GM12878 (cell line): ENCODE measurements at regions not wholly inside any gene's neighbourhood (a gene's known extent, or its start where the extent isn't known, plus 50 kb on each side); places are given as distances from the start of the nearest gene placed in this dataset.

ENCODE experiments used
- ATAC-seq: fragments of 200-7000 bp; cut with Tn5 transposase; 3 replicates; pipeline ENCODE4 v1.9.1; 2020; ENCODE audit warnings: mild to moderate bottlenecking, moderate library complexity
- BruUV-seq: library from RNA; stranded (reverse); fragments of 400-500 nt; replicated peaks from 2 replicates; lab custom pipeline; 2021; lab: Mats Ljungman, UMichigan
- CTCF ChIA-PET: fragments of 300-600 bp; sonication (Branson Sonifier 250); formaldehyde crosslinking; extraction: SDS; loops from one replicate; lab custom pipeline; 2021; ENCODE audit warnings: inconsistent platforms; lab: Yijun Ruan, JAX
- POLR2A ChIA-PET: fragments of 350-600 bp; formaldehyde crosslinking; extraction: SDS; loops from one replicate; lab custom pipeline; 2021; ENCODE audit warnings: inconsistent platforms; lab: Charles Lee
- RAD21 ChIA-PET: fragments of 300-600 bp; sonication (Branson Sonifier 250); formaldehyde crosslinking; loops from one replicate; lab custom pipeline; 2023; ENCODE audit warnings: antibody characterized with exemption; ENCODE audit not compliant: unreplicated experiment; lab: Charles Lee
- SMC1A ChIA-PET: fragments of 300-600 bp; sonication (Branson Sonifier 250); formaldehyde crosslinking; loops from one replicate; lab custom pipeline; 2023; ENCODE audit not compliant: unreplicated experiment, uncharacterized antibody; lab: Charles Lee
- DNase-seq: peaks from one replicate; pipeline ENCODE4 v3.0.0-alpha.2; 2011; ENCODE audit warnings: low read depth, low spot score
- FAIRE-seq: peaks from 3 replicates; lab custom pipeline; 2011; peaks lifted over from hg19 to GRCh38; lab: Jason Lieb, UNC
- H2AFZ ChIP-seq: 2 replicates; pipeline ENCODE4 v1.6.0; 2011; ENCODE audit warnings: low read depth, low read length, control low read depth; ENCODE audit not compliant: control insufficient read depth
- H3K27ac ChIP-seq: 2 replicates; pipeline ENCODE4 v1.5.1; 2011; ENCODE audit warnings: control low read depth; ENCODE audit not compliant: control insufficient read depth, insufficient read depth
- H3K27me3 ChIP-seq, 2 experiments: replicated peaks in 1 of 2; 2 replicates each; pipeline versions ENCODE4 v1.6.0 to v1.6.1; 2011; ENCODE audit warnings: low read length in 1 of 2; ENCODE audit not compliant: control insufficient read depth in 2 of 2, insufficient read depth in 2 of 2
- H3K36me3 ChIP-seq, 2 experiments: 2 replicates each; pipeline ENCODE4 v1.5.1; 2011; ENCODE audit warnings: low read length in 1 of 2; ENCODE audit not compliant: control insufficient read depth in 2 of 2, insufficient read depth in 2 of 2
- H3K4me1 ChIP-seq: 2 replicates; pipeline ENCODE4 v1.6.1; 2011; ENCODE audit warnings: mild to moderate bottlenecking, low read length, moderate library complexity, mixed read lengths; ENCODE audit not compliant: control insufficient read depth, insufficient read depth
- H3K4me2 ChIP-seq: 2 replicates; pipeline ENCODE4 v1.6.0; 2011; ENCODE audit warnings: control low read depth; ENCODE audit not compliant: control insufficient read depth, insufficient read depth
- H3K4me3 ChIP-seq: fragments of 200-600 bp; sonication (generic); 2 replicates; pipeline ENCODE4 v1.5.1; 2016
- H3K79me2 ChIP-seq: 2 replicates; pipeline ENCODE4 v1.6.0; 2011; ENCODE audit warnings: low read length; ENCODE audit not compliant: control insufficient read depth, insufficient read depth
- H3K9ac ChIP-seq: 2 replicates; pipeline ENCODE4 v1.8.0; 2011; ENCODE audit warnings: low read length, control low read depth, mixed read lengths; ENCODE audit not compliant: control insufficient read depth, insufficient read depth
- H3K9me3 ChIP-seq: replicated peaks from 3 replicates; pipeline ENCODE4 v1.5.1; 2011; ENCODE audit warnings: mild to moderate bottlenecking, low read length; ENCODE audit not compliant: control insufficient read depth, insufficient read depth
- H4K20me1 ChIP-seq: 2 replicates; pipeline ENCODE4 v1.6.0; 2011; ENCODE audit not compliant: control insufficient read depth, insufficient read depth
- CBX3 ChIP-seq: fragments of 200-600 bp; sonication (generic); IDR thresholded peaks from 2 replicates; pipeline ENCODE4 v1.6.1; 2016; ENCODE audit warnings: low read depth, borderline replicate concordance
- CREB1 ChIP-seq: IDR thresholded peaks from 2 replicates; pipeline ENCODE4 v1.6.1; 2012; ENCODE audit warnings: low read depth, mild to moderate bottlenecking, inconsistent platforms
- MTA2 ChIP-seq: fragments of 450-650 bp; IDR thresholded peaks from 2 replicates; pipeline ENCODE4 v1.6.1; 2016; ENCODE audit warnings: low read depth, mild to moderate bottlenecking, moderate library complexity
- MYB ChIP-seq: fragments of 150-350 bp; IDR thresholded peaks from 2 replicates; pipeline ENCODE4 v1.6.1; 2014; ENCODE audit warnings: mild to moderate bottlenecking, low read depth, low read length, borderline replicate concordance
- NFYA ChIP-seq: IDR thresholded peaks from 2 replicates; pipeline ENCODE4 v1.6.1; 2011; ENCODE audit warnings: low read depth, mild to moderate bottlenecking, low read length, improper control_type of control experiment, borderline replicate concordance
- RAD21 ChIP-seq: IDR thresholded peaks from 2 replicates; pipeline ENCODE4 v1.6.1; 2011; ENCODE audit warnings: mild to moderate bottlenecking, low read depth, low read length, moderate library complexity; ENCODE audit not compliant: insufficient read depth
- RELA ChIP-seq: fragments of 450-650 bp; IDR thresholded peaks from 2 replicates; pipeline ENCODE4 v1.8.0; 2014; ENCODE audit warnings: borderline replicate concordance; ENCODE audit not compliant: partially characterized antibody
- SUPT20H ChIP-seq: IDR thresholded peaks from 2 replicates; pipeline ENCODE4 v1.6.1; 2011; ENCODE audit warnings: low read depth, mild to moderate bottlenecking, low read length, moderate library complexity, borderline replicate concordance; ENCODE audit not compliant: control insufficient read depth
- ZNF274 ChIP-seq: IDR thresholded peaks from one replicate; pipeline ENCODE4 v1.8.0; 2011; ENCODE audit not compliant: insufficient read length, insufficient read depth
- ZNF622 ChIP-seq: fragments of 450-650 bp; IDR thresholded peaks from 2 replicates; pipeline ENCODE4 v1.6.1; 2017; ENCODE audit warnings: mild to moderate bottlenecking, inconsistent platforms
- WGBS: methylation state at CpG from one replicate; pipeline ENCODE4 v1.1.6; 2016; ENCODE audit warnings: low lambda C conversion rate; ENCODE audit not compliant: insufficient replicate concordance, insufficient coverage; ENCODE audit errors: missing lambda C conversion rate; 5-methylcytosine and 5-hydroxymethylcytosine counted together
- in situ Hi-C: fragments of 300-500 bp; cut with MboI; formaldehyde crosslinking; loops from 9 replicates; pipeline ENCODE4 v1.14.3; 2018; ENCODE audit warnings: mixed read lengths
- intact Hi-C: fragments of 100-400 bp; cut with micrococcal nuclease; formaldehyde crosslinking; loops from one replicate; pipeline ENCODE4 v1.14.2; 2022; ENCODE audit not compliant: unreplicated experiment
- TF ChIP-seq, protein P1 (sequence below): fragments of 450-650 bp; IDR thresholded peaks from 2 replicates; pipeline ENCODE4 v1.6.1; 2016; ENCODE audit warnings: mild to moderate bottlenecking, moderate library complexity, borderline replicate concordance
- TF ChIP-seq, protein P2 (sequence below): fragments of 450-650 bp; formaldehyde crosslinking; IDR thresholded peaks from 2 replicates; pipeline ENCODE4 v1.4.0; 2022; ENCODE audit warnings: mild to moderate bottlenecking, moderate library complexity

DNA sequence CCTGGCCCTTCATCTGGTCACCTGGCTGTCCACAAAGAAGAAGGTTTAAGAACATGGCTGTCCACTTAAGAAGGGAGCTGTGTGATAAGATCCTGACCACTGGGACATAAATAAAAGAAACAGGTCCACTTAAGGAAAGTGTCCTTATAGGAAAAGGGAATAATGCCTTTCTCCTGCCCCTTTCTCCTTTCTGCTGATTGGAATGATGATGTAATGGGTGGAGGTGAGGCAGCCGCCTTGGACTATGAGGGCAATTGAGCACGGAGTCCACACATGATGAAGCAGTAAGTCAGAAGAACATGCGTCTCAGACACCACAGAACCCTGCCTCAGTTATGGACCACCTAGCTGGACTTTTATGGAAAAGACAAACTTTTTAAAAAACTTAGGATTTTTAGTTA, 401.1 kb downstream of the SHANK2 start:
- intact Hi-C loops = no loop called here
- ChIA-PET CTCF (no interaction called here), SMC1A (no interaction called here), POLR2A (no interaction called here), RAD21 (no interaction called here)
- ATAC-seq (no peak), DNase-seq (no peak), FAIRE-seq (no peak)
- Histone ChIP-seq H4K20me1 (no peaks in the 10 kb centered on the region), H3K9ac (no peak overlapping the region), H3K9me3 (no peaks in the 10 kb centered on the region), H3K4me2 (no peak overlapping the region), H3K79me2 (no peaks in the 10 kb centered on the region), H3K27ac (no peak overlapping the region), H3K4me3 (no peak overlapping the region), H3K36me3 (no peaks in the 10 kb centered on the region), H3K4me1 (no peaks in the 10 kb centered on the region), H3K27me3 (no peaks in the 10 kb centered on the region), H2AFZ (no peak overlapping the region)
- in situ Hi-C loops = no loop called here
- BruUV-seq = no TSS peak
- TF ChIP-seq NFYA (no peak), SUPT20H (no peak), CREB1 (no peak)
- WGBS = 0% methylated on average over 3 of the region's 3 CpGs

DNA sequence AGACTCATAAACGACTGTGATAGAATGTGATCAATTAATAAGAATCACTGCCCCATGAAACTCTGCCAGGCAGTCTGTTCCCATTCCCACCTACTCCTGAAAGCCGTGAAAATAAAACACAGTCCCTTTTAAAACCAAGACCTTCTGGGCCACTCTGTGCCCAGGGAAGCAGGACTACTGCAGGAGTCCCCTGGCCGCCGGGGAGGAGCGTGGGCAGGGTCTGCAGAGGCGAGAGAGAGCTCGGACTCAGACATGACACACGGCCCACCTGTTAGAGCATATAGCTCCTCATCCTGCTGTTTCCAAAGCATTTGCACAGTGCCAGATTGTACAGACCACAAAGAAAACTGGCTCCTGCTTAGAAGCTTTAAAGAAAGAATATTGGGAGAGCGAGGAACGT, 400.5 kb downstream of the SHANK2 start:
- H4K20me1 ChIP-seq = no peaks in the 10 kb centered on the region
- H3K36me3 ChIP-seq = no peaks in the 10 kb centered on the region
- H2AFZ ChIP-seq = no peak overlapping the region
- H3K9me3 ChIP-seq = no peaks in the 10 kb centered on the region
- FAIRE-seq (no peak), ATAC-seq (no peak), DNase-seq (no peak)
- in situ Hi-C loops (no loop called here), intact Hi-C loops (no loop called here)
- no peak overlapping the region for H3K4me2 ChIP-seq
- no peaks in the 10 kb centered on the region for H3K27me3 ChIP-seq
- 35% methylated on average over 10 of the region's 10 CpGs for WGBS
- no peak overlapping the region for H3K9ac ChIP-seq
- no peak overlapping the region for H3K4me3 ChIP-seq
- no TSS peak for BruUV-seq
- POLR2A ChIA-PET = no interaction called here
- H3K79me2 ChIP-seq = no peaks in the 10 kb centered on the region
- H3K27ac ChIP-seq = no peak overlapping the region
- SMC1A ChIA-PET = no interaction called here
- CTCF ChIA-PET = no interaction called here
- no peak for TF ChIP-seq ZNF622
- TF ChIP-seq, protein P1, sequence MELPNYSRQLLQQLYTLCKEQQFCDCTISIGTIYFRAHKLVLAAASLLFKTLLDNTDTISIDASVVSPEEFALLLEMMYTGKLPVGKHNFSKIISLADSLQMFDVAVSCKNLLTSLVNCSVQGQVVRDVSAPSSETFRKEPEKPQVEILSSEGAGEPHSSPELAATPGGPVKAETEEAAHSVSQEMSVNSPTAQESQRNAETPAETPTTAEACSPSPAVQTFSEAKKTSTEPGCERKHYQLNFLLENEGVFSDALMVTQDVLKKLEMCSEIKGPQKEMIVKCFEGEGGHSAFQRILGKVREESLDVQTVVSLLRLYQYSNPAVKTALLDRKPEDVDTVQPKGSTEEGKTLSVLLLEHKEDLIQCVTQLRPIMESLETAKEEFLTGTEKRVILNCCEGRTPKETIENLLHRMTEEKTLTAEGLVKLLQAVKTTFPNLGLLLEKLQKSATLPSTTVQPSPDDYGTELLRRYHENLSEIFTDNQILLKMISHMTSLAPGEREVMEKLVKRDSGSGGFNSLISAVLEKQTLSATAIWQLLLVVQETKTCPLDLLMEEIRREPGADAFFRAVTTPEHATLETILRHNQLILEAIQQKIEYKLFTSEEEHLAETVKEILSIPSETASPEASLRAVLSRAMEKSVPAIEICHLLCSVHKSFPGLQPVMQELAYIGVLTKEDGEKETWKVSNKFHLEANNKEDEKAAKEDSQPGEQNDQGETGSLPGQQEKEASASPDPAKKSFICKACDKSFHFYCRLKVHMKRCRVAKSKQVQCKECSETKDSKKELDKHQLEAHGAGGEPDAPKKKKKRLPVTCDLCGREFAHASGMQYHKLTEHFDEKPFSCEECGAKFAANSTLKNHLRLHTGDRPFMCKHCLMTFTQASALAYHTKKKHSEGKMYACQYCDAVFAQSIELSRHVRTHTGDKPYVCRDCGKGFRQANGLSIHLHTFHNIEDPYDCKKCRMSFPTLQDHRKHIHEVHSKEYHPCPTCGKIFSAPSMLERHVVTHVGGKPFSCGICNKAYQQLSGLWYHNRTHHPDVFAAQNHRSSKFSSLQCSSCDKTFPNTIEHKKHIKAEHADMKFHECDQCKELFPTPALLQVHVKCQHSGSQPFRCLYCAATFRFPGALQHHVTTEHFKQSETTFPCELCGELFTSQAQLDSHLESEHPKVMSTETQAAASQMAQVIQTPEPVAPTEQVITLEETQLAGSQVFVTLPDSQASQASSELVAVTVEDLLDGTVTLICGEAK = no peak
- no peak for TF ChIP-seq MYB
- TF ChIP-seq, protein P2, sequence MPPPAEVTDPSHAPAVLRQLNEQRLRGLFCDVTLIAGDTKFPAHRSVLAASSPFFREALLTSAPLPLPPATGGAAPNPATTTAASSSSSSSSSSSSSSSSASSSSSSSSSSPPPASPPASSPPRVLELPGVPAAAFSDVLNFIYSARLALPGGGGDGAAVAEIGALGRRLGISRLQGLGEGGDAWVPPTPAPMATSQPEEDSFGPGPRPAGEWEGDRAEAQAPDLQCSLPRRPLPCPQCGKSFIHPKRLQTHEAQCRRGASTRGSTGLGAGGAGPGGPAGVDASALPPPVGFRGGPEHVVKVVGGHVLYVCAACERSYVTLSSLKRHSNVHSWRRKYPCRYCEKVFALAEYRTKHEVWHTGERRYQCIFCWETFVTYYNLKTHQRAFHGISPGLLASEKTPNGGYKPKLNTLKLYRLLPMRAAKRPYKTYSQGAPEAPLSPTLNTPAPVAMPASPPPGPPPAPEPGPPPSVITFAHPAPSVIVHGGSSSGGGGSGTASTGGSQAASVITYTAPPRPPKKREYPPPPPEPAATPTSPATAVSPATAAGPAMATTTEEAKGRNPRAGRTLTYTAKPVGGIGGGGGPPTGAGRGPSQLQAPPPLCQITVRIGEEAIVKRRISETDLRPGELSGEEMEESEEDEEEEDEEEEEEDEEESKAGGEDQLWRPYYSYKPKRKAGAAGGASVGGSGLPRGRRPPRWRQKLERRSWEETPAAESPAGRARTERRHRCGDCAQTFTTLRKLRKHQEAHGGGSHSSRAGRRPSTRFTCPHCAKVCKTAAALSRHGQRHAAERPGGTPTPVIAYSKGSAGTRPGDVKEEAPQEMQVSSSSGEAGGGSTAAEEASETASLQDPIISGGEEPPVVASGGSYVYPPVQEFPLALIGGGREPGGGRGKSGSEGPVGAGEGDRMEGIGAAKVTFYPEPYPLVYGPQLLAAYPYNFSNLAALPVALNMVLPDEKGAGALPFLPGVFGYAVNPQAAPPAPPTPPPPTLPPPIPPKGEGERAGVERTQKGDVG = no peak
- TF ChIP-seq RELA = no peak
- TF ChIP-seq RAD21 = no peak
- no peak for TF ChIP-seq CBX3
- no peak for TF ChIP-seq ZNF274
- TF ChIP-seq MTA2 = no peak
- RAD21 ChIA-PET = no interaction called here
- no peaks in the 10 kb centered on the region for H3K4me1 ChIP-seq
